HG03565 (cell line): ENCODE measurements at regions not wholly inside any gene's neighbourhood (a gene's known extent, or its start where the extent isn't known, plus 50 kb on each side); places are given as distances from the start of the nearest gene placed in this dataset.

ENCODE experiments used
- ATAC-seq: cut with Tn5 transposase; IDR thresholded peaks from one replicate; pipeline ENCODE4 v1.9.1; 2021; ENCODE audit warnings: mild to moderate bottlenecking, moderate library complexity; ENCODE audit not compliant: unreplicated experiment

DNA sequence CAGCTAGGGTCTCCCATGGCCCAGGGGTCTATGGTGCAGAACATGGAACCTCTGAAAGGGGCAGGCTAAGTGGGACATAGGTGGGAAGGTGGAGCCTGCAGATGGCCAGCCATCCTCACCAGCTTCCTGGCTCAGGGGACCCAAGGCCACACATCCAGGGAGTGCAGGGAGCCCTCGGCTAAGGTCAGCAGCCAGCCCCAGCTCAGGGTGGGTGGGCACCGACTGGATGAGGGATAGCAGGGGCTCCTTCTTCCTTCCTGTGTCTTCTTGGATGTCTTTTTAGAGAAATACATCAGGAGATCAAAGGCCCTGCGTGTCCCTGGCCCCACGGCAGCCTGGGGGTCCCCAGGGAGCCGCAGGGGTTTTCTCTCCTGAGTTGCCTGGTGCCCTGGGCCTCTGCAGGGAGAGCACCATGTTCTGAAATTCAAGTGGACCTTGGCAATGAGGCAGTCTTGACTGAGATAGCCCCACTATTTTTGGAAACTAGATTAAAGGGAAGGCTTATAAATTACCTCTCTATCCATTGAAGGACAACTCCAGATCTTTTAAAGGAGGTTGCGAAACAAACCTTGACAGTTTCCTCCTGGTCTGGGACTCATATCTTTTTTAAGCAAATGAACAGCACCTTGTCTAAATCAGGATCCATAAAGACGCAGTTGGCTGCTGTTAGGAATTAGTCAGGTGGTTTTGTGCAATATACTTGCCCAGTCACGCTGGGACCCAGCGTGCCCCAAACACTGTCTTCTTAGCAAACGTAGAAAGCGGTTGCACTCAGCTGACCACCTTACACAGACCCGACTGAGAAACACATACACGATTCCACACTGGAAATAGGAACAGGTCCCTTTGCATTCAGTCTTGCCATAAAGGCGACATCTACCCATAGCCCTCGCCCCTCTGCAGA lies 242.3 kb downstream of the TOMM20 start:
- ATAC-seq: no peak

DNA sequence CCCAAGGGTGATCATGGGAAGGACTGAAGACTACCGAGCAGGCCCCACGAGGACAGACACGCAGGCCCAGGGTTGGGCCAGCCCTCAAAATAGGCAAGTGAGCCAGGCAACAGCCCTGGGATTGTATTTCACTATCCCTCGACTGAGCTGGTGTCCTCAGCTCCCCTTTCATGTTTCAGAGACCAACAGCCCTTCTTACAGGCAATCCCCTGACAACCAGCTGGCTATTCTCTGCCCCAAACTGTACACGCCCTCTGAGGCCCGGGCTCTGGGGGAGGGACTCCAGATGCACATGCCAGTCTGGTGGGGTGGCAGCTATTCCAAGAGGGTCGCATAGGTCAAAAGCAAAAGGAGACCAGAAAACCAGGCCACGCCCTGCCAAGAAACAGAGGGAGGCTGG lies 243.0 kb downstream of the TOMM20 start:
- no peak for ATAC-seq

DNA sequence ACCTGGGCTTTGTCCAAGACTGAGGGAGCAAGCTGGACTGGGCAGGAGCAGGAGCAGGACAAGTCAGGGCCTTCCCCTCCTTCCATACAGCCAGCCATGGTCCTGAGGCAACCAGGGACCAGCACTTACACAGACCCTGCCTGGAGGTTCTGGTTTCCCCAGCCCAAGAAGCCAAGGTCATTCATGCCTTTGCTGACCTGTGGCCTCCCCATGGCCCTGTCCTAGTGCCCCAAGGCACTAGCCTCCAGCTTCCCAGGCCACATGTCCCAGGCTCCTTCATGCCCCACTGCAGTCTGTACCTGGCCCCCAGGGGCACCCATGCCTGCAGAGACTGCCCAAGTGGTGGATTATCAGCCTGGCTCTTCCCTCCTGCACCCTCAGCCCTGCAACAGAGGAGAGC lies 243.9 kb downstream of the TOMM20 start:
- ATAC-seq: no peak

DNA sequence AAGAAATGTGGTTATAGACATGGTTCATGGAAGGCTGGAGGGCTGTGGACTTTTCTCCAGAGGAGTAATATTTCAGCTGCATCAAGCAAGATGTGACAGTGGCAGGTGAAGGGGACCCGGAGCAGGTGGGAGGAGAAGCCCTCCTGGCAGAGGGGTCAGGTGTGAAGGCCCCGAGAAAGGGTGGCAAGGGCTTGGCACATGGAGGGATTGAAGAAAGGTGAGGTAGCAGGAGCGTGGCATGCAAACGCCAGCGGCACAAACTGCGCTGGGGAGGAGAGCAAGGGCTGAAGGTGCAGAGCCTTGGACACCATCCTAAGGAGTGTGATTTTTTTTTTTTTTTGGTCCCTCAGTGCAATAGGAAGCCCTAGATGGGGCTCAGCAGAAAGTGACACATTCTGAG lies 244.6 kb downstream of the TOMM20 start:
- no peak for ATAC-seq

DNA sequence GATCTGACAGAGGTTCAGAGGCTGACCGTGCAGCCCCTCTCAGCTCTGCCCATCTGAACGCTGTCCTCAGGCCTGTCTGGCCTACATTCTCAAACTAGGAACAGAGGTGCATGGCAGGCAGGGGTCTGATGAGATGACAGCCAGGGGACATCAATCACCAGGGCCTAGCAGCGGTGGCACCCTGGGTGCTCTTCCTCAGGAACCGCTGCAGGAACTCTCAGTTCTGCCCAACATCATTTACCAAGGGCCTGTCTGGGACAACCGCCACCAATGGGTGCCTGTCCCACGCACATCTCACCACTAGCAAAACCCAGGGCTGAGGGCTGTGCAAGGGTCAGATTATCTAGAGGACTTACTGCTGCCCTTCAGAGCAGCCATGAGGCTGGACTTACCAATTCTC lies 245.7 kb downstream of the TOMM20 start:
- no peak for ATAC-seq

DNA sequence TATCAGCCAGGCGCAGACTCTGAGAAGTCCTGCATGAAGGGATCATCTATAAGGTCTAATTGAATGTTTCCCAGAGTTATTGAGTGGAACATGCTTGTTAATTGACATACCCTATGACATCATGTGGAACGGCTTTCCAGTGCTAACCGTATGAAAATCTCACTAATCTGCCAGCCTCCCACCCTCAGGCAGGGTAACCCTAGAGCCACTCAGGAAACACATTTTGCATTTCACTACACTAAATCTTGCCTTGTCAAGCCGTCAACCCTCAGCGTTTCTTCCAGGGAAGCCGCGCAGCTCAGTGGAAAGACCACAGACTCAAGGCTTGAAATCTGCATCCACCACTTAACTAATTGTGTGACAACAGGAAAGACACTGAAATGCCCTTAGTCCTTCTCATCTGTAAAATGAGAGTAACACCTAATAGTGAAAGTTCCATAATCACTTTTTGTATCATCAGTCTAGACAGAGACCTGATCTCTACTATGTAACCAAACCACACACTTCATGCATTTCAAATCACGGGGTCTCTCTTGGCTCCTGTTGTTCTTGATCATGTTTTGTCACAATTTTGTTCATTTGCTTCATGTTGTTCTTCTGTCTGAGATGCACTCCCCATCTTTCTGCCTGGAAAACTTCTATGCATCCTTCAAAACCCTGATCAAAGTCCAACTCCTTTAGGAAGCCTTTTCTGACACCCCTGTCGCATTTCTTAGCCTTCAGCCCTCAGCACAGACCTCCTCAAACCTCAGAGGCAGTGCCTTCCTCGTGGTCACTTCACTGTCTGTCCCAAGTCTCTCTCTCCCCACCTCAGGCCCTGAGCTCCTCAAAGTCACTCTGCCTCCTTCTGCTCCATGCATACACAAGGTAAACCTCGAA lies 246.5 kb downstream of the TOMM20 start:
- peak; percentile 84 for ATAC-seq

DNA sequence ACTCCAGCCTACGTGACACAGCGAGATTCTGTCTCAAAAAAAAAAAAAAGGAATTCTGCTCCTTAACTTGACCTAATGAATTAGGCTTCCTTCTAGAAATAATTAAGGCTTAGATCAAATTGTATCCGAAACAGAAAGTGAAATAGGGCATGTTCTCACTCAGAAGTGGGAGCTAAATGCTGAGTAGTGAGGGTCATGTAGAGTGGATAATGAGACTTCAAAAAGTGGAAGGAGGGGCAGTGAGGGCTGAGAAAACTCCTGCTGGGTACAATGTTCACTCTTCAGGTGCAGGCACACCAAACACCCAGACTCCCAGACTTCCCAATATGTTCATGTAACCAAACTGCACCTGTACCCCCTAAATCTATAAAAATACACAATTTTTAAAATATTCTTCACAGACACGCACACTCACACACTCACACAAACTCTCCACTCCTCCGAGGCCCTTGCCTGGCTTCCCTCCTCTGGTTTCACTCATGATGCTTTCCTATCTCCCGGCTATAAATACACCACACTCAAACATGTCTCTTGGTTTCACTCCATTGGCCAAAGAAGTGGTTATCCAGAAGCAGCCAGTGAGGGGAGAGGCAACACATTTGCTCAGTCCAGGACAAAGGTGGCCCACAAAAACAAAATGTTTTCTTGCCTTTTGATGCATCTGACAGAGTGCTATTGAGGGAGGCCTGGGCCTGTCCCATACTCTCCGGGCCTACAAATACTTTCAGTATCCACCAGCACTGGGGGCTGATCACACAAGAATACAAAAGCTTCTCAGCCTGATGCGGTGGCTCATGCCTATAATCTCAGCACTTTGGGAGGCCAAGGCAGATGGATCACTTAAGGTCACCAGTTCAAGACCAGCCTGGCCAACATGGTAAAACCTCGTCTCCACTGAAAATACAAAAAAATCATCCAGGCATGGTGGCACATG lies 249.2 kb downstream of the TOMM20 start:
- ATAC-seq: no peak

DNA sequence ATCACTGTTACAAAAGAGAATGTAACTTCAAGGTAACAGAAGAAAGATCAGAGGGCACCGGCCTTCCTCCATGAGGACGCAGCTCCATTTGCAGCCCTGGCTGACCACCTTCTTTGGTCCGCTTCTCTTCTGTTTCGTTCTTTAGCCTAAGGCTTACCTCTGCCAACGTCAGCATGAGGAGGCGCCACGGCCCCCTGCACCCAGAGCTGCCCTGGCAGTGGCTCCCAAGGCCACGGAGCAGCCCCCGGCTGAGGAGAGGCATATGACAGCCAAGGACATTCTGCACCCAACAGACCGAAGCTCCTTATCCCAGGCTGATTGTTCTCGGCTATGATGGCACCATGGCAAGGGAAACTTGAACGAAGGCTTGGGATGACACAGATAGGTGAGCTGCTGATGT lies 250.3 kb downstream of the TOMM20 start:
- no peak for ATAC-seq

DNA sequence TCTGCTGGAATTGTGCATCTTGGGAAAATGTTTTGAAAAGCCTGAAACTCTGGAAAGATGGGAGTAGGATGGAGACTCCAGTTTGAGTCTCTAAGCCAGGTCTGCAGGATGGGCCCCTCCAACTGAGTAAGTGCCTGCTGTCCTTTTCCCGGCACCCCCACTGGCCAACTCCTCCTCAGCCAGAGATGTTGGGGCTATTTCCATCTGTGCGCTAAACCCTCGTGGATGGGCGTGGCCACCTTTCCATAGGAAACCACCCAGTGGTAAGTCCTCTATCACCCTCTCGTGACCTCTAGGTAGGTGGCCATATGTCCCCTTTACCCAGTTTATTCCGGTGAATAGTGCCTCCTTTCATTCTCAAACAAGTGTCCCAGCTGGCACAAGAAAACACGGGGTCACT lies 250.9 kb downstream of the TOMM20 start:
- no peak for ATAC-seq

DNA sequence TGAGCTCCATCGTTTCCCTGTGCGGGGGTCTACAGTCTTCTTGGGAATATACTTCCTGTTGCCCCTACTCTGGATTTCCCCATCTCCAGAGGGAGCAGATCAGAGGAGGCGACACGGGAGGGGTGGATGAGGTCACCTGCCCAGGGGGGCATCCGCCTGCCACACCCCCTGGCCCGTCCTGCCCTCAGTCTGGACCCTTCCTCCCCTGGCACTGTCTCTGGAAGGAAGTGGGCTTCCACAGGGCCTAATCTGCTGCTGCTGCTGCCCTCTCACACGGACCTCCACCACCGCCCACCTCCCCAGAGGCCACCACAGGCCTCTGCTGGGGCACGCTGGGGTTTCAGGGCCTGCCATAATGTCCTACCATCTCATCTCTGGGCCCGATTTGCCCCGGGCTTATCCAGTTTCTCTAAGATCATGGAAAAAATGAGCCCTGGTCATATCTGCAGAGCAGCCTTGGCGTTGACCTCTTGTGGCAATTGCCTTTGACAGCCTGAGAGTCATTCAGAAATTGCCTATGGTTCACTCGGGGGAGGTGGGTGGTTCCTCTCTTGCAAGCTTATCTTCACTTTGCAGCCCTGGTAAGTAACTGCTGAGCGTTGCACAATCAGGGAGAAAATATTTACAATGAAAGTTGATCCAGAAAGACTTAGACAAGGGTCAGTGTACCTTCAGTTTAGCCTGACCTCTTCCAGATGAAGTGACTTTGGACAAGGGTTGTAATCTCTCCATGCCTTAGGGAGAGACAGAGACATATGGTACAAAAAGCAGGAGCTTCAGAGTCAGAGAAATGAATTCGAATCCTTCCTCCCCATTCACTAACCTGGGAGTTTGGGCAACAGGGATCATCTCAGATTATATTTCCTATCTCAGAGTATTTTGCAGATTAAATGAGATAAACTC lies 252.4 kb downstream of the TOMM20 start:
- no peak for ATAC-seq

DNA sequence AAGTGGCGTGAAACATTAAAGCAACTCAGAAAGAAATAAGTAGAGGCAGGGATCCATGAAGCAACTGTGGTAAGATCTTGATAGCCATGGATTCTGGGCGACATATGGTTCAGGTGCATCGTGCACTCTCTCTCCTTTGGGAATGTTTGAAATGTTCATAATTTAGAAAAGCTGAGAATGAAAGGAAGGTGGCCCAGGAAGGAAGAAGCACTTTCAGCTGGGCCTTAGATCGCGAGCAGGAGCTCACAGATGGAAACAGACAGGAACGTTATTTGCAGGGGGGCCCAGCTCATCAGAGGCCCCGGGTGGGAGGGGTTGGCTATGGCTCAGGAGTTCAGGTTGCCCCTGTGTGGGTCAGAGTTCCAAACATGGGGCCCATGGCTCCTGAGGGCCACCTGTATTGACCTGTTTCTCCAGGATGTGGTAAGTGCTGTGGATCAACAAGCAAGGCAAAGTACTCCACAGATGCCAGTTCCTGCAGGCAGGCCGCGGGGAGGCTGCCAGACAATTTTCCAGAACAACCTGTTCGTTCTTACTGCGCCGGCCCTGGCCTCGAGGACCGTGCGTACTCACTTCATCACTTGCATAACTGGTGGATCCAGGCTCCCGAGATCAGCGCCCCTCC lies 253.2 kb downstream of the TOMM20 start:
- no peak for ATAC-seq

DNA sequence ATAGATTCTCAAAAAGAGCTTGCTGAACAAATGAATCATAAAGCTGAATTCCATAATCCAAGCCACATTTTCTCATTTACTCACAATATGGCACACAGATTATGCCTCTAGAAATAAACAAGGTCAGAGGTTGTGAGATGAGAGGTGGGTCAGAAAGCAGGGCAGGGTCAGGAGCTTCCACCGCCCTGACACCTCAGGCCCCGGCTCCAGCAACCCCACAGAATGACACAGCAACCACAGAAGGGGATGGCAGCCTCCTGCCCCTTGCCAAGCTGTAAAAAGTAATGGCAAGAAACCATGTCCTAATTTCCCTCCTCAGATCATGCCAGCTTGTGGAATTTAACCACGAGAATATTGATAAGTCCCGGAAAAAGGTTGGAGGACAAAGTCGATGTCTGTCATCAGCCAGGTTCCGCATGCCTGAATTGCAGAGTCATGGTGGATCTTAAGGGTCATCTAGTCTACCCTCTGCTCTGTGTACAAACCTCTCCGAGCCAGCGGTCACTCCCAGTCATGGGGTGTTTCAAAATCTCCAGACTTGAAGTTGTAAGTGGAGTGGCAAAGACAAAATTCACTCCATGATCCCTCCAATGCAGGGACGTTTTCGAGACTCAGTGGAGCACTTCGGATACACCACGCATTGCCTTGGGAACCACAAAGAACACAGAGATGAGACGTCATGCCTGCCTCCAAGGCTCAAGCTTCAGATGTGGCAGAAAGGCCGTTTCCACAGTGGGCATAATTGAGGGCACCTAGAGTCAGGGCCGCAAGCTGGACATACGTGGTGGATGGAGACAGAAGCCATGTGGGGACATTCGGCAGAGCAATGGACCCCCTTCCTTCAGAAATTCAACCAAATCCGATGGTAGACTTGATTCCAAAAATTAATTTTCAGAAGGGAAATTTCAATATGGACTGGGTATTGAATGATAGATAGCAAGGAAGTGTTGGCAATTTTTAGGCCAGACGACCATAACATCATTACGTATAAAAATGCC lies 254.0 kb downstream of the TOMM20 start:
- ATAC-seq: no peak

DNA sequence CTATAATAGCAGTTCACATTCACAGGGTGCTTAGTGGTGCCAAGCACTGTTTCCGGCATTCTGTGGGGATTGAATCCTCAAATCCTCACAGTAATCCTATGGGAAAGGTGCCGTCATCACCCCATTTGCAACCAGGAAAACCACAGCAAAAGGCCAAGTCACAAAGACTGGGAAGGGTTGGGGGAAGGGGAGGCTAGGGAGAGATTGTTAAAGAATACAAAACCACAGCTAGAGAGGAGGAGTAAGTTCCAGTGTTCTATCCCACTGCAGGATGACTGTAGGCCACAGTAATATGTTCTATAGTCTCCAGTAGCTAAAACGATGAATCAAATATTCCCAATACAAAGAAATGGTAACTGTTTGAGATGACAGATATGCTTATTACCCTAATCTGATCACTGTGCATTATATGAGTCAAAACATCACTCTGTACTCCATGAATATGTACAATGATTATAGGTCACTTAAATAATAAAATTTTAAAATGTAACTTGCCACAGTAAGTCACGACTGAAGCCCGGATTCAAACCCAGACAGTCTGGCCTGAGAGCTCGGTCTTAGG lies 256.8 kb downstream of the TOMM20 start:
- no peak for ATAC-seq

DNA sequence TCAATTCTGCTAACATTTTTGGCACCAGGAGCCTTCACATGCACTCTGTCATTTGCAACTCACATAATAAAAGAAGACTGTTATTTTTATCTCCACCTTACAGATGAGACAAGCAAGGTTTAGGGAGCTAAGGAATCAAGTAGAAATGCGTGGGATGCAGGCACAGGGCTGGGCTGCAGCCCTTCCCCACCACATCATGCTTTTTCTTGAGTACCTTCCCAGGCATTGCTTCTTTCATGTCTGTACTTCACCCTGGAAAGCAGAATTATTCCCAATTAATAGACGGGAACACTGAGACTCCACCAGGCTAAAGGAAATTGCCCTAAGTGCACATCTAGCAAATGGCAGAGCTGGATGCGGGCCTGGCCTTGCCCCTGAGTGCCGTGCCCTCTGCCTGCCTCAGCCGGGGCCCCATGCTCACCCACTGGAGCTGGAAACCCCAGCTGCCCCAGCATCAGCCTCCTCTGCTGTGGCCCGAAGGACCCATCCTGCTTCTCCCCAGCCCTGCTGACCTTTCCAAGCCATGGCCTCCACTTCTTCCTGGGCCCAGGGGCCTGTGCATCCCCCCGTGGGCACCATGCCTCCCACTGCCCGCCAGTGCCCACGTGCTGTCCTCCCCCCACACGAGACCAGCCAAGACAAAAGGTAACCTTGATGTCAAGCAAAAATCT lies 257.5 kb downstream of the TOMM20 start:
- ATAC-seq: no peak

DNA sequence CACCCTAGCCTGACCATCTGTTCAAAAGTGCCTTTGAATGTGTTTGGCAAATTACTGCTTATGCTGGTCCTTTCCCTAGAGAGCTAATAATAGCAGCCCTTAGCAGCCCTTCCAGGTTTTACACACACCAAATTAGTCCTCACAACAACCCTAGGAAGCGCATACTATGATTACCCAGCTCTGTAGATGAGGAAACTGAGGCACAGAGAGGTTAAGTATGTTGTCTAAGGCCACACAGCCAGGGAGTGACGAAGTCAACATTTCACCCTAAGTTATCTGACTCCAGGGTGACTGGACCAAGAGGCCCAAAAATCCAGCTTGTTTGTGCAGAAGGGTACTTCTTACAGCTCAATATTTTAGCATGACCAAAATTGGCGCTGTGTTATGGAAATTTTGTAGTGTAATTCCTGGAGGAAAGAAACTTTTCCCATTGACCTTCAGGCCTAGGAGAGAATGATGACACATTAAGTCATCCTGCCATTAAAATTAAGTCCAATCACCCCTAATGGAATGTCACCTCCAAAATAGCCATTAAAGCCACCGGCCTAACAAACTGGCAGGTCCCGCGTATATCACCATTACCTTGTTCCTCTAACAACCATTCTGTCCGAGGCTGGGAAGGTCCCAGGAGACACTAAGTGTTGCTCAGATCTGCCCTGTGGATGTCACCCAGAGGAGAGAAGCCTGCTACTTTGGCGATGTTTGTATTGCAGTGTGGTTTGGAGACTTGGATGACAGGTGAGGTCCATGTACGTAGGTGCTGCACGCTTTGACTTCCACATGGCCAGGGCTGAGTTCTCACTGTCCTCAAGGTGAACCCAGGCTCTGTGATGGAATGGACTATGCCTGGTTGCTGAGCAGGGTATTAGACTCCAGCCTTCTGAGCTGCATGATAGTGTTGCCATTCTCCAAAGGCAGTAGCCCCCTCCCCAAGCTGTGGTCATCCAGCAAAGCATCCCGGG lies 258.3 kb downstream of the TOMM20 start:
- ATAC-seq: no peak
